Uterus (tissue), 2 donors: ENCODE measurements at regions not wholly inside any gene's neighbourhood (a gene's known extent, or its start where the extent isn't known, plus 50 kb on each side); places are given as distances from the start of the nearest gene placed in this dataset.

ENCODE experiments used
- CTCF ChIP-seq, 4 experiments: fragments of 200-600 bp in 2 of 4; fragments of 450-650 bp in 2 of 4; sonication (generic) in 2 of 4; IDR thresholded peaks; one replicate each; pipeline ENCODE4 v1.5.1; 2016 to 2019; ENCODE audit warnings: antibody characterized with exemption in 4 of 4, mild to moderate bottlenecking in 2 of 4, moderate library complexity in 1 of 4
- POLR2A ChIP-seq, 2 donors: fragments of 450-650 bp; IDR thresholded peaks; one replicate each; pipeline ENCODE4 v1.6.1; 2016; ENCODE audit warnings: antibody characterized with exemption in 2 of 2, mild to moderate bottlenecking in 1 of 2, moderate library complexity in 1 of 2

DNA sequence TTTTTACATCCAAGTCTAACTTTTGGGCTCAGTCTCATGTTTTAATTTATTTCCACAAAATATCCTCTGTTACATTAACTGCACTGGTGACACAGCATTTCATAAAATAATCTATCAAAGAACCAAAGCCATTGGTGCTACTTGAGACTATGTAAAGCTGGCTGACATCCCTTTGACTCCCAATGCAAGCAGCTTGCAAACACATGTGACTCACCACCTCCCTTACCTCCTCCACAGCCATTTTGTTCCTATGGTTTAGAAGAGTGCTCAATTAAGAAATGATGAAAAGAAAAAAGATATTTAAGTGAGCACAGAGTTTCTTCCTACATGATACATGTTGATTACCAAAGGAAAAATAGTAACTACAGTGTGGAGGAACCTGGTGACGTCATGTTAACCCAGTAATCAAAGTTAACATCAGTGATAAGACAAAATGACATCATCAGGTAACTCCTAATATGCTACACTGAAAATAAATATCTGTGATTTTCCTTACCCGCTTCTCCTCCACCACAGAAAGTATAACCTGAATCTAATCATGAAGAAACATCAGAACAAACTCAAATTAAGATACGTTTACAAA, 53.3 kb upstream of the LGSN start:
- TF ChIP-seq POLR2A (IDR thresholded peaks at IDR 0.05) (no peak), CTCF (IDR thresholded peaks at IDR 0.05) (no peak)
